ENCODE measurements at regions not wholly inside any gene's neighbourhood (a gene's known extent, or its start where the extent isn't known, plus 50 kb on each side); places are given as distances from the start of the nearest gene placed in this dataset.

DNA sequence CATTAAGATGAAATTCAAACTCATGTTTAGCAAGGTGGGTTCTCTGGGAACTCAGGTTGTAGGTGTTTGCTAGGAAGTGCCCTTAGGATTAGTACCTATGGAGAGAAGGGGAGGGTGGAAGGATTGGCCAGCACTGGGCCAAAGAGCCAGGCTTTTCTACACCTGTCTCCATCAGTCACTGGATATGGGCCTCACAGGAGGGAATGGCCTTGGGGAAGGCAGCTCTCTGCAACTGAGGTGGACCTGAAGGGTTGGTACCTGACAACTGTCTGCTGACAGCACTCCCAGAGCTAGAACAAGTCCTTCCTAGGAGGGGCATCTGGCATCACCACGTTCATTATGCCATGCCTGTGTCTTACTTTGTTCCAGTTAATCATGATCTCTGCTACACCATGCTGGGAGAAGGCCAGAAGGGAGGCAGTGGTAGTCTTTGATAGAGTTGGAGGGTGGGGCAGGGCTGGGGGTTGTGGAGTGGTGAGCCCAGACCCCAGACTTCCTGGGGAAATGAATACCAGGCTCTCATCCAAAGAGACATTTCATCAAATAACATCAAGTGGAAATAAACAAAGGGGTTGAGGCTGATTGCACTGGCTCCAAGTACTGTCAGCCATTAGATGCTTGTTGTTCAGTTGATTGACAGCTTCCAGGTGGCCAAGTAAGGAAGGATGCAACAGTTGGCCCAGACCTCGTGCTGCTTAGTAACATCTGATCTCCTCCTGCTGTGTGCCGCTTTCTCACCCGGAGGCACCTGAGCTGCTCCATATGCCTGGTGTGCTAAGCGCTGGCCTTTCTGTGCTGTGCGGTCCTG, 70.6 kb upstream of the PIK3CG start:
- ATAC-seq (no peak), DNase-seq (no peak)
- no peaks in the 10 kb centered on the region for H3K9me3 Mint-ChIP-seq
- no peaks in the 10 kb centered on the region for H3K36me3 Mint-ChIP-seq (ENCODE audit: insufficient read depth)
- no peak overlapping the region for H3K4me3 Mint-ChIP-seq
- no peaks in the 10 kb centered on the region for H3K4me1 Mint-ChIP-seq (ENCODE audit: low read depth)
- H3K27me3 Mint-ChIP-seq (ENCODE audit: low read depth): no peaks in the 10 kb centered on the region

DNA sequence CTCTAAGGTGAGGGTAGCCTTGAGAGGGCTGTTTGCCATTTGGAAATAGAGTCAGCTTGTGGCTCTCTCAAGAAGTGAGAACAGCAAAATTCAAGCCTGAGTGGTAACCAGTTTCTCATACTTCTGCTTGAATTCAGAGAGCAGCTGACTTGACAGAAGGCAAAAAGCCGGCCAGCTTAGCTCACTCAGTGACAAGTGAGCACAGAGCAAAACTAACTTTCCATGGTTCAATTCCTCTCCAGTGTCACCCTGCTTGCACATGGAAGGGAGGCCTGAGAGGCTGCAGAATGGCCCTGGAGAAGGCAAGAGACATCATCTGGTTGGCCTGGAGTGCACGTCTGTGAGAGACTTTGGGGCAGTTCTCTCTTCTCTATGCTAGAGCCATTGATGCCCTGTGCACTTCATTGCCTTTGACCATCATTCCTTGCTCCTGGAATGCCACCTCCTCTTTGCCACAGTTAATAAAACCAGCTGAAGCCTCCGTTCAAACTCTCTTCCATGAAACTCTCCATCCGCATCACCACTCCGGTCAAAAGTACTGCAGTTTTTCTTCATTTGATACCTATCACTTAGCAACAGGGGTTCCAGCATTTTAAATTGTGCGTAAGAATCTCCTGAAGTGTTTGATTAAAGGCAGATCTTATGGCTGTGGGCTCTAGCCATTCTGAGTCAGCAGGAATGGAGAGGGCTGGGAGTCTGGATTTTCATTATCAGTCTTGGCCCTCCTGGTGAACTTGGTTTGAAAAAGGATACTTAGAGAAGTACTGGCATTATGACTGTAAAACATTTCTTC, 69.8 kb upstream of the PIK3CG start:
- no peak for ATAC-seq
- Mint-ChIP-seq H3K4me3 (no peak overlapping the region), H3K36me3 (ENCODE audit: insufficient read depth) (no peaks in the 10 kb centered on the region), H3K27me3 (ENCODE audit: low read depth) (no peaks in the 10 kb centered on the region), H3K9me3 (no peaks in the 10 kb centered on the region), H3K4me1 (ENCODE audit: low read depth) (no peaks in the 10 kb centered on the region)
- no peak for DNase-seq

DNA sequence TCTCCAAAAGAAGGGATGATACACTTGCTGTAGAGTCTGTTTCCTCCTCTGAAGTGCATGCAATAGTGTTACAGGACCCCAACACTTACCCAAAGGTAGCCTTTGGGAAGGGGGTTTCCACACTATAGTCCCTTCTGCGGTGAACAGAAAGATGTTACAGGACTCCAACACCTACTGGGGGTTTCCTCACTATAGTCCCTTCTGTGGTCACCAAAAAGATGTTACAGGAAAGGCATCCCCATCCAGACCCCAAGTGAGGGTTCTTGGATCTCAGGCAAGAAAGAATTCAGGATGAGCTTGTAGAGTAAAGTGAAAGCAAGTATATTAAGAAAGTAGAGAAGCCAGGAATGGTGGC, 69.2 kb upstream of the PIK3CG start:
- no peaks in the 10 kb centered on the region for H3K4me1 Mint-ChIP-seq (ENCODE audit: low read depth)
- DNase-seq (no peak), ATAC-seq (no peak)
- H3K36me3 Mint-ChIP-seq (ENCODE audit: insufficient read depth): no peaks in the 10 kb centered on the region
- no peak overlapping the region for H3K4me3 Mint-ChIP-seq
- H3K27me3 Mint-ChIP-seq (ENCODE audit: low read depth): no peaks in the 10 kb centered on the region
- no peaks in the 10 kb centered on the region for H3K9me3 Mint-ChIP-seq

DNA sequence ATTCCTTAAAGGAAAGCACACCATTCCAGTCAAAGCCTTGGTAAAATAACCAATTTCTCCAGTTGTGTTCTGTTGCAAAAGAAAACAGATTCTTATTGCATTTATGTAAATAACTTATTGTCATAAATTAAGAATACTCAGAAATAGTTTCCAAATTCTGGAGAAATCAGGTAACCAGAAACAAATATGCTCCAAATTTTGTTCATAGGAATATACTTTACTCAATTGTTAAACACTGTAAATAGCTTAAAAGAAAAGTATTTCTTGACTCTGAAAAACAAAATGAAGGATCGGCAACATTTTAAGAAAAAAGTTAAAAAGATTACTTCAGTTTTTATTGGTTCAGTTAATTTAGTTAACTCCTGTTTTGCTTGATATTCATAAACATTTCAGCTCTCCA, 67.1 kb upstream of the PIK3CG start:
- H3K4me3 Mint-ChIP-seq: no peak overlapping the region
- DNase-seq: no peak

DNA sequence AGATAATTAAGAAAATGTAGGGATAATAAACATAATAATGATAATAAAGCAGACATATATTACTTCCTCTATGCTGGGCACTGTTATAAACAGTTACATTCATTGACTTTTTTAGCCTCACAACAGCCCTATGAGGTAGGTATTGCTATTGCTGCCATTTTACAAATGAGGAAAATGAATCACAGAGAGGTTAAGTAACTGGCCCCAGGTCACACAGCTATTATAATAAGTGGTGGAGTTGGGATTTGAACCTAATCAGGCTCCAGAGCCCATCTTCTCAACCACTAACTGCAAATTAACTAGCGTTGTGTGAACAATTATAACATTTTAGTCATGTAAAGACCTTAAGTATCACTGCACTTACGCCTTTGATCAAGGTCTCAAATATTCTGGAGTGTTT, 62.5 kb upstream of the PIK3CG start:
- H3K27me3 Mint-ChIP-seq (ENCODE audit: low read depth): no peaks in the 10 kb centered on the region
- DNase-seq (no peak), ATAC-seq (no peak)
- no peaks in the 10 kb centered on the region for H3K36me3 Mint-ChIP-seq (ENCODE audit: insufficient read depth)
- H3K4me3 Mint-ChIP-seq: no peak overlapping the region
- no peaks in the 10 kb centered on the region for H3K4me1 Mint-ChIP-seq (ENCODE audit: low read depth)
- no peaks in the 10 kb centered on the region for H3K9me3 Mint-ChIP-seq

More for the DNA sequence above, 67.1 kb upstream of the PIK3CG start:
- Mint-ChIP-seq H3K27me3 (ENCODE audit: low read depth) (no peaks in the 10 kb centered on the region), H3K36me3 (ENCODE audit: insufficient read depth) (no peaks in the 10 kb centered on the region), H3K4me1 (ENCODE audit: low read depth) (no peaks in the 10 kb centered on the region), H3K9me3 (no peaks in the 10 kb centered on the region)
- no peak for ATAC-seq

DNA sequence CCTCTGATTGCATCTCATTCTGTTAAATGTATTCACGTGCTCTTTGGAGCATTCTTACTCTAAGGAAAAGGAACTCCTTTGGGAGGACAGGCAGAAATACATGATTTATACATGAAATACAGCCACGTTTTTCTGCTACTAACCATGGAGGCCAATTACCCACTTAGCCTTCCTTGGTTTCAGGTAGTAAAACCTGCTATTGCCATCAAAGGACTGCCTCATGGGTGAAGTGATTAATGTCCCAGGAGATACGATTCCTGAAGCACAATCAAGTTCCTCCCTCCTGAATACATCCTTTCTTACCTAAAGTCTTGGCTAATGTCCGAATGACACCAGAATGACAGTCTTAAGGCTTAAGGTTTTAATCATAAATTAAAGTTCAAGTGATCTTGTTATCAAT, 58.5 kb upstream of the PIK3CG start:
- H3K36me3 Mint-ChIP-seq (ENCODE audit: insufficient read depth): no peaks in the 10 kb centered on the region
- no peaks in the 10 kb centered on the region for H3K9me3 Mint-ChIP-seq
- ATAC-seq: no peak
- H3K4me3 Mint-ChIP-seq: no peak overlapping the region
- no peaks in the 10 kb centered on the region for H3K27me3 Mint-ChIP-seq (ENCODE audit: low read depth)
- no peak for DNase-seq
- peaks cover 1% of the 10 kb centered on the region for H3K4me1 Mint-ChIP-seq (ENCODE audit: low read depth)

DNA sequence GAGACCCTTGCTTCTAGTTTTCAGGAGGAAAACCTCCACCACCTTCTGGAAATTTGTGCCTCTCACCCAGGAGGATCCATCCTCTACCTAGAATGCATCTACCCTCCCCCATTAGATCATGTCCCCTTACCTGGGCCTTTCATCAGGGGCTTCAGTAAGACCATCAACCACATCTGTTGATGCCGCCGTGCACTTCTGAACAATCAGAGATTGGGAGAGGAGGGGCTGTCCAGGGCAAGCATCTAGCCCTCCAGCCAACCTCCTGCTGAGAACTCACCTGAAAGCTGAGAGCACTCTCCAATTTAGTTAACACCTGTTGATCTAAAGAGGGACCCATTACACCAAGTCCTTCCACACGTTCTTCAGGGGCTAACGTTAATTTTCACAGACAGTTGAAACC, 57.6 kb upstream of the PIK3CG start:
- ATAC-seq (no peak), DNase-seq (no peak)
- H3K9me3 Mint-ChIP-seq: no peaks in the 10 kb centered on the region
- H3K4me3 Mint-ChIP-seq: no peak overlapping the region
- H3K27me3 Mint-ChIP-seq (ENCODE audit: low read depth): no peaks in the 10 kb centered on the region
- H3K36me3 Mint-ChIP-seq (ENCODE audit: insufficient read depth): no peaks in the 10 kb centered on the region
- H3K4me1 Mint-ChIP-seq (ENCODE audit: low read depth): peaks cover 7% of the 10 kb centered on the region

DNA sequence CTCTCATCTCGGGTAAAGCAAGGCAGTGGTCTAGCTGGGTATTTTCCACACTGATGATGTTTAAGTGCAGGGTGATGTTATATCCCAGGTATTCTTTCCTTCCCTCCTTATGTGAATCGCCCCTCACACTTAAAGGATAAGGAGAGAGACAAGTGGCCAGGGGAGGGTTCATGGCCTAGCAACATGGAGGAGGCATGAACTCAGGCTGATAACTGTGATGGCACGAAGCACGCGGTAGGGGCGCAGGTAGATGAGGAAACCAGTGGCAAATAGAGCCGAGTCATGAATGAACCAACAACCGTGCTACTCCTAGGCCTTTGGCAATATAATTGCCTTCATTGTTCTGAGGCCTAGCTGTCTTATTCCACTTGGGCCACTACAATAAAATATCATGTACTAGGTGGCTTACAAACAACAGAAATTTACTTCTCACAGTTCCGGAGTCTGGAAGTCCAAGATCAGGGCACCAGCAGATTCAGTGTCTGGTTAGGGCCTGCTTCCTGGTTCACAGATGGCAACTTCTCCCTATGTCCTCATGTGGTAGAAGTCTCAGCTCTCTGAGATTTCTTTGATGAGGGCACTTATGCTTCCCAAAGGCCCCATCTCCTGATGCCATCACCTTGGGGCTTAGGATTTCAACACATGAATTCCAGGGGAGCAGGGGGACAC, 56.0 kb upstream of the PIK3CG start:
- no peak for ATAC-seq
- Mint-ChIP-seq H3K4me1 (ENCODE audit: low read depth) (peaks cover 7% of the 10 kb centered on the region), H3K4me3 (no peak overlapping the region), H3K27me3 (ENCODE audit: low read depth) (no peaks in the 10 kb centered on the region), H3K36me3 (ENCODE audit: insufficient read depth) (no peaks in the 10 kb centered on the region), H3K9me3 (no peaks in the 10 kb centered on the region)
- no peak for DNase-seq

DNA sequence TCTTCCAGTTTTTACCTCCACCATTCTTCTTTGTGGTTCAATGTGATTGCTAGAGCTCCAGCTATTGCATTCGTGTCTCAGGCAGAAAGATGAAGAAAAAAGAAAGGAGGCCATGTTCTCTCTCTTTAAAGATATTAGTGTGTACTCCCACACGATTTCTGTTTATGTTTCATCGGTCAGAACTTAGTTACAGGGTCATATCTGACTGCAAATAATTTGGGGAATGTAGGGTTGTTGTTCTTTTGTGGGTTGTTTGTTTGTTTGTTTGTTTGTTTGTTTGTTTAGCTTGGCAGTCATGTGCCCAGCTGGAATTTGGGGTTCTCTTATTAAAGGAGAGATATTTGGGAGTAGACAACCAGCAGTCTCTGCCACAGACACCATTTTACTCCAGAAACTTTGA, 53.6 kb upstream of the PIK3CG start:
- H3K4me1 Mint-ChIP-seq (ENCODE audit: low read depth): peaks cover 7% of the 10 kb centered on the region
- no peak for DNase-seq

DNA sequence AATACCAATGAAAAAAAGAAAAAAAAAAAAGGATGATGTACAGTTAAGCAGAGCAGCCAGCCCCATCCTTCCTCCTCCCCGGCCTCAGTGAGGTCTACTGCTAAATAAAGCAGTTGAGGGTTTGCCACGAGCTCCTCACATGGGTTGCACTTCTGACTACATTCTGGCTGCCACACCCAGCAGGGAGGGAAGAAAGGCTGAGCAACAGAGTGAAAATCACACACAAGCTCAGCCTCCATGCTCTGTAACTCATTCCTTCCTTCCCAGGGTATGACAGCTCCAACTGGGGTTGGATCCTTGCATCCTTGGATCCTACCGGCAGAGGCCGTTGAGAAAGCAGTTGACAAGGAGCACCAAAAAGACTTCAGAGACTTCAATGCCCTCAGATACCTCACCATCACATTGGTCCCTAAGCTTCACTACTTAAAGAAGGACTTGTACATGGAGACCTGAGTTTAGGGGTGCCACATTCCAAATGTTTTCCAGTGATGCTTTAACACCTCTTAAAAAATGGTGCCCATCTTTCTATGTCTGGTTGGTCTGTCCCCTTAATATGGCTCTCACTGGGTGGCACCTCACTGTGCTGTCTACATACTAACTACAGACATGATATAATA, 52.9 kb upstream of the PIK3CG start:
- no peaks in the 10 kb centered on the region for H3K27me3 Mint-ChIP-seq (ENCODE audit: low read depth)
- peaks cover 7% of the 10 kb centered on the region for H3K4me1 Mint-ChIP-seq (ENCODE audit: low read depth)
- H3K4me3 Mint-ChIP-seq: no peak overlapping the region
- DNase-seq (no peak), ATAC-seq (no peak)
- H3K9me3 Mint-ChIP-seq: no peaks in the 10 kb centered on the region
- H3K36me3 Mint-ChIP-seq (ENCODE audit: insufficient read depth): no peaks in the 10 kb centered on the region

More for the DNA sequence above, 53.6 kb upstream of the PIK3CG start:
- no peak for ATAC-seq
- Mint-ChIP-seq H3K27me3 (ENCODE audit: low read depth) (no peaks in the 10 kb centered on the region), H3K4me3 (no peak overlapping the region), H3K9me3 (no peaks in the 10 kb centered on the region), H3K36me3 (ENCODE audit: insufficient read depth) (no peaks in the 10 kb centered on the region)

DNA sequence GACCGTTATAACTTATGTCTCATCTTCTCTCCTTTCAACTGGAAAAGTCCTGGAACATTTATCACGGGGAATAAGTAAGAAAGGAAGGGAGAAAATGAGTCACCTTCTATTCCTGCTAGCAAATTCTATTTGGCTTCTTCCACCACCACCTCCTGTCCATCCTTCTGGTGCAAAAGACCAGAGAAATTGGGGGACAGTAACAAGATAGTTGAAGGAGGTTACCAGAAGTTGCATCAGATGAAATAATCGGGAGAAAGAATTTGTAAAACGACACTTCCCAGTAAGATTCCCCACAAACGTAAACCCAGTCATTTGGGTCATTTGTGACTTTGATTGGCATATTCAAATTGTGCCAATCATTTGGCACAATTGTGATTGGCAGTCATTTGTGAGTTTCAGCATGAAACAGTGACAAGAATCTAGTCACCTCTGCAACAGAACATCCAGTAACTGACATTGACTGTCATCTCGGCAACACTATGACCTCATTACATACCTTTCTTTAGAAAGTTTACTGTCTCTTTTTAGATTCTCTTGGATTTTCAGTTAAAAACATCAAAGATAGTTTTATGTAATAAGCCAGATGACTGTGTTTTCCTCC, 51.3 kb upstream of the PIK3CG start:
- H3K4me1 Mint-ChIP-seq (ENCODE audit: low read depth): peaks cover 7% of the 10 kb centered on the region
- no peaks in the 10 kb centered on the region for H3K9me3 Mint-ChIP-seq
- no peak for DNase-seq
- H3K4me3 Mint-ChIP-seq: no peak overlapping the region
- H3K27me3 Mint-ChIP-seq (ENCODE audit: low read depth): no peaks in the 10 kb centered on the region
- ATAC-seq: no peak
- no peaks in the 10 kb centered on the region for H3K36me3 Mint-ChIP-seq (ENCODE audit: insufficient read depth)

DNA sequence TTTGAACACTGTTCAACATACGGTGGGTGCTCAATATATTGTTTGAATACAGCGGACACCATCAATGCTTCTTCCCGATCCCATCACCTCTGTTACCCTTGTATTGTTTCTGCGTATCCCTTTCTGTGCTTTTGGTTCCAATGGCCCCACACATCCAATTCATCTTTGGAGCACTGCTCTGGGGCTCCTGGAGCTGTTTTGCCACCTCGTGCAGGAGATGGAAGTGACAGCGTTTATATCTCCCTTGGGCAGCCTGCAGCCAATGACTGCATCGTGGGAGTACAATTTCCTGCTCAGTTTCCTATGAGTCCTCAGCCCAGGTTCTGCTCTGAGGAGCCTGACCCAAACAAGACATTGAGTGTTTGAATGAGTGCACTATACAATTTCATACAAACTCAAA, 50.2 kb upstream of the PIK3CG start:
- ATAC-seq (no peak), DNase-seq (no peak)
- no peaks in the 10 kb centered on the region for H3K36me3 Mint-ChIP-seq (ENCODE audit: insufficient read depth)
- H3K9me3 Mint-ChIP-seq: no peaks in the 10 kb centered on the region
- no peak overlapping the region for H3K4me3 Mint-ChIP-seq
- H3K4me1 Mint-ChIP-seq (ENCODE audit: low read depth): peaks cover 7% of the 10 kb centered on the region
- H3K27me3 Mint-ChIP-seq (ENCODE audit: low read depth): no peaks in the 10 kb centered on the region

All from activated T-cell treated with anti-CD3 and anti-CD28 coated beads, Interleukin-2, amount 50 U/mL, for 4 hours (primary cell).